A673 (cell line): ENCODE measurements at regions not wholly inside any gene's neighbourhood (a gene's known extent, or its start where the extent isn't known, plus 50 kb on each side); places are given as distances from the start of the nearest gene placed in this dataset.

Source experiments
- BruUV-seq: library from RNA; stranded (reverse); fragments of 400-500 nt; replicated peaks from 2 replicates; lab custom pipeline; 2021; lab: Mats Ljungman, UMichigan
- CTCF ChIA-PET: fragments of 300-600 bp; sonication (Branson Sonifier 250); formaldehyde crosslinking; loops from one replicate; lab custom pipeline; 2022; ENCODE audit warnings: antibody characterized with exemption; lab: Charles Lee
- POLR2A ChIA-PET: fragments of 300-600 bp; sonication (Branson Sonifier 250); formaldehyde crosslinking; loops from one replicate; lab custom pipeline; 2022; ENCODE audit warnings: antibody characterized with exemption; ENCODE audit not compliant: low non-redundant PET; lab: Charles Lee
- DNase-seq: peaks from one replicate; pipeline ENCODE4 v3.0.0-alpha.2; 2015; ENCODE audit warnings: low spot score
- H3K27ac ChIP-seq: fragments of 200-600 bp; sonication (generic); 2 replicates; pipeline ENCODE4 v1.5.1; 2016; ENCODE audit warnings: mixed run types, low read depth, mild to moderate bottlenecking, mixed read lengths, antibody characterized with exemption, low read length; ENCODE audit not compliant: poor library complexity, severe bottlenecking
- H3K27me3 ChIP-seq: fragments of 200-600 bp; sonication (generic); replicated peaks from 2 replicates; pipeline ENCODE4 v1.6.1; 2017; ENCODE audit warnings: mixed run types, low read depth, mild to moderate bottlenecking, mixed read lengths, antibody characterized with exemption, low read length; ENCODE audit not compliant: insufficient read depth, poor library complexity
- H3K36me3 ChIP-seq: fragments of 200-600 bp; sonication (generic); 2 replicates; pipeline ENCODE4 v1.6.1; 2016; ENCODE audit warnings: mixed run types, mild to moderate bottlenecking, mixed read lengths, antibody characterized with exemption, low read length; ENCODE audit not compliant: insufficient read depth, poor library complexity, severe bottlenecking
- H3K4me1 ChIP-seq: fragments of 200-600 bp; sonication (generic); 2 replicates; pipeline ENCODE4 v1.6.1; 2017; ENCODE audit warnings: mixed run types, mild to moderate bottlenecking, mixed read lengths, antibody characterized with exemption, low read length; ENCODE audit not compliant: insufficient read depth, poor library complexity, severe bottlenecking
- H3K4me3 ChIP-seq: fragments of 200-600 bp; sonication (generic); 2 replicates; pipeline ENCODE4 v1.5.1; 2016; ENCODE audit warnings: low read depth, mixed run types, mild to moderate bottlenecking, mixed read lengths, low read length; ENCODE audit not compliant: poor library complexity, severe bottlenecking
- H3K9me3 ChIP-seq: fragments of 200-600 bp; sonication (generic); 2 replicates; pipeline ENCODE4 v1.6.1; 2016; ENCODE audit warnings: mixed run types, low read depth, mild to moderate bottlenecking, mixed read lengths, antibody characterized with exemption, low read length; ENCODE audit not compliant: poor library complexity, severe bottlenecking
- EZH2 ChIP-seq: fragments of 200-600 bp; sonication (generic); IDR thresholded peaks from 2 replicates; pipeline ENCODE4 v1.6.1; 2017; ENCODE audit warnings: borderline replicate concordance, low read depth, mild to moderate bottlenecking, mixed read lengths, antibody characterized with exemption, low read length; ENCODE audit not compliant: poor library complexity, severe bottlenecking
- intact Hi-C: fragments of 100-400 bp; cut with micrococcal nuclease; formaldehyde crosslinking; loops from one replicate; pipeline ENCODE4 v1.10.0; 2022; ENCODE audit not compliant: unreplicated experiment
- TF ChIP-seq, protein P1 (sequence below): fragments of 300-800, 200-600 bp; sonication (generic); conservative IDR thresholded peaks from 2 replicates; pipeline ENCODE4 v1.5.1; 2017; ENCODE audit warnings: low read depth, mild to moderate bottlenecking, antibody characterized with exemption, low read length, moderate library complexity, mixed read lengths

DNA sequence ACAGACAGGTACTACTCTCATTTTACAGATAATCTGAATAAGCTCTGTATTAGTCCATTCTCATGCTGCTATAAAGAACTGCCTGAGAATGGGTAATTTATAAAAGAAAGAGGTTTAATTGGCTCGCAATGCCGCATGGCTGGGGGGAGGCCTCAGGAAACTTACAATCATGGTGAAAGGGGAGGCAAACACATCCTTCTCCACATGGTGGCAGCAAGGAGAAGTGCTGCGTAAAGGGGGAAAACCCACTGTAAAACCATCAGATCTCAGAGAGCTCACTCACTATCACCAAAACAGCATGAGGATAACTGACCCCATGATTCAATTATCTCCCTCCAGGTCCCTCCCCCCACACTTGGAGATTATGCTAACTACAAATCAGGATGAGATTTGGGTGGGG, 254.4 kb downstream of the KCNE4 start:
- DNase-seq: peak; percentile 74
- no peaks in the 10 kb centered on the region for H3K27me3 ChIP-seq
- intact Hi-C loops: loop anchor here (5.0 to 10.0 kb wide), 3 partner anchors 298 to 488 kb away; partner anchors contain the start of gene SCG2

DNA sequence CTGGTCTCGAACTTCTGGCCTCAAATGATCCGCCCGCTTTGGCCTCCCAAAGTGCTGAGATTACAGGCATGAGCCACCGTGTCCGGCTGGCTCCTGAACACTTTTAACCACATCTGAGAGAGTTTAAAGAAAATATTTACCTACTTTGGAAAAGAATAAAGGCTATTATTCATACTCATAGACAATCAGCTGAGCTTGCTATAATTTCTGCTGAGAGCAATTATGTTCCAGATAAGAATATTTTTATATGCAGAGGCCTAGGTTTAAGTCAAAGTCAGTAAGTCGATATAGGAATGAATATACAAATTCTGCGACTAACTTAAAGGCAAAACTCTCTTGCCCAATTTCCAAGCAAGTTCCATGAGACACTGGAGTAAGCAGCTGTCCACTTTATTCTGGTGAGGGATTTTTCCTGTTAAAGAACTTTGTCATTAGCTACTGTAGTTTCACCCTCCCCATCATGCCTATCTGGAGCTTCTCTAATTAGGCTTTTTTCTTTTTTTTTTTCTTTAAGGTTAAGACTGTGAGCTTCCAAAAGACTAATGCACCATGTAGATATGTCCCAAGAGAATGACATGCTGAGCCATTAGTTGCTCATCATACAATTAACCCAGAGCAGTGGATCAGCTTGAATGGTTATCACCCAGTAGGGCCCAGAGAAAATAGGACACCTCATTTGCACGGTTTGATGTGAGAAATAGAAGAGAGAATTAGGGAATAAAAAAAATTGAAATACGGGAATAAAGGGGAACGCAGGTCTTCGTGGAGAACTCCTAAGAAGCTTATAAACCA, 260.1 kb downstream of the KCNE4 start:
- H3K36me3 ChIP-seq: no peaks in the 10 kb centered on the region
- H3K27me3 ChIP-seq: no peaks in the 10 kb centered on the region
- intact Hi-C loops: no loop called here
- no peak overlapping the region for H3K27ac ChIP-seq
- DNase-seq: peak; percentile 23
- H3K9me3 ChIP-seq: no peaks in the 10 kb centered on the region
- CTCF ChIA-PET: no interaction called here
- BruUV-seq: no TSS peak
- TF ChIP-seq, protein P1, sequence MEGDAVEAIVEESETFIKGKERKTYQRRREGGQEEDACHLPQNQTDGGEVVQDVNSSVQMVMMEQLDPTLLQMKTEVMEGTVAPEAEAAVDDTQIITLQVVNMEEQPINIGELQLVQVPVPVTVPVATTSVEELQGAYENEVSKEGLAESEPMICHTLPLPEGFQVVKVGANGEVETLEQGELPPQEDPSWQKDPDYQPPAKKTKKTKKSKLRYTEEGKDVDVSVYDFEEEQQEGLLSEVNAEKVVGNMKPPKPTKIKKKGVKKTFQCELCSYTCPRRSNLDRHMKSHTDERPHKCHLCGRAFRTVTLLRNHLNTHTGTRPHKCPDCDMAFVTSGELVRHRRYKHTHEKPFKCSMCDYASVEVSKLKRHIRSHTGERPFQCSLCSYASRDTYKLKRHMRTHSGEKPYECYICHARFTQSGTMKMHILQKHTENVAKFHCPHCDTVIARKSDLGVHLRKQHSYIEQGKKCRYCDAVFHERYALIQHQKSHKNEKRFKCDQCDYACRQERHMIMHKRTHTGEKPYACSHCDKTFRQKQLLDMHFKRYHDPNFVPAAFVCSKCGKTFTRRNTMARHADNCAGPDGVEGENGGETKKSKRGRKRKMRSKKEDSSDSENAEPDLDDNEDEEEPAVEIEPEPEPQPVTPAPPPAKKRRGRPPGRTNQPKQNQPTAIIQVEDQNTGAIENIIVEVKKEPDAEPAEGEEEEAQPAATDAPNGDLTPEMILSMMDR: no peak
- TF ChIP-seq EZH2: no peak
- no peak overlapping the region for H3K4me3 ChIP-seq
- POLR2A ChIA-PET: no interaction called here
- H3K4me1 ChIP-seq: no peaks in the 10 kb centered on the region

More for the DNA sequence above, 254.4 kb downstream of the KCNE4 start:
- no TSS peak for BruUV-seq
- TF ChIP-seq, protein P1: peak; percentile 74
- TF ChIP-seq EZH2: no peak
- CTCF ChIA-PET: interaction anchor here (0.5 to 0.6 kb wide), 2 partner anchors 487 to 494 kb away, joined by 3 read pairs; no protein-coding TSS in a partner anchor
- Histone ChIP-seq H3K27ac (no peak overlapping the region), H3K4me1 (no peaks in the 10 kb centered on the region), H3K4me3 (no peak overlapping the region), H3K9me3 (no peaks in the 10 kb centered on the region), H3K36me3 (no peaks in the 10 kb centered on the region)
- POLR2A ChIA-PET: no interaction called here

DNA sequence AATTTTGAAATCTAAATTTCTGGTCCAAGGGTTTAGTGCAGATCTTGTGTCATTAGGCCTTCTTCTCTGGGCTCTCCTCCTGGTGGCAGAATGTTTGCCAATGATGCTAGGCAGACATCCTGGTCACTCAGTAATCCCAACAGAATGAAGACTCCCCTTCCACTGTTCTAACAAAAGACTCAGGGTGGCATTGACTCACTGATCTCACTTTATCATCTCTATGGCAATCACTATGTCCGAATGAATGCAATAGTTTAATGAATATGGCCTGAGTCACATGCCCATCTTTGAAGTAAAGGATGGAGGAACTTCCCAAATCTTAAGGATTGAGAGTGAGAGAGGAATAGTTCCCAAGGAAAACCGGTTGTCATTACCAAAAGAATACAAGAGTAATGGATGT, 261.1 kb downstream of the KCNE4 start:
- Histone ChIP-seq H3K4me3 (no peak overlapping the region), H3K27ac (no peak overlapping the region), H3K27me3 (no peaks in the 10 kb centered on the region), H3K4me1 (no peaks in the 10 kb centered on the region), H3K36me3 (no peaks in the 10 kb centered on the region), H3K9me3 (no peaks in the 10 kb centered on the region)
- ChIA-PET POLR2A (no interaction called here), CTCF (no interaction called here)
- no peak for DNase-seq
- BruUV-seq: no TSS peak
- intact Hi-C loops: no loop called here
- TF ChIP-seq, protein P1: no peak
- TF ChIP-seq EZH2: no peak
